ENCODE measurements at regions not wholly inside any gene's neighbourhood (a gene's known extent, or its start where the extent isn't known, plus 50 kb on each side); places are given as distances from the start of the nearest gene placed in this dataset.

- H3K27ac ChIP-seq (ENCODE audit: low read depth, low read length, severe bottlenecking): no peak overlapping the region
- WGBS, 2 experiments (ENCODE audit: insufficient coverage in 2 of 2): 57 to 91% methylated on average over 1 to 7 of the region's 8 CpGs
- H3K36me3 ChIP-seq (ENCODE audit: control insufficient read depth, insufficient read depth, low read length): no peaks in the 10 kb centered on the region
Measured at GRCh38 chr5:135186662-135187522, 152.9 kb upstream of the PITX1 start.

GRCh38 chr5:135185481-135186065 is 151.5 kb upstream of the PITX1 start:
- H3K4me1 ChIP-seq (ENCODE audit: control insufficient read depth, insufficient read depth, low read length, poor library complexity, severe bottlenecking): peaks cover 3% of the 10 kb centered on the region
- H3K9me3 ChIP-seq (ENCODE audit: control insufficient read depth, low read length): no peaks in the 10 kb centered on the region
- H3K4me3 ChIP-seq (ENCODE audit: extremely low read depth, insufficient read depth, low read length, poor library complexity, severe bottlenecking): no peak overlapping the region
- H3K27ac ChIP-seq (ENCODE audit: low read depth, low read length, severe bottlenecking): no peak overlapping the region
- no peaks in the 10 kb centered on the region for H3K36me3 ChIP-seq (ENCODE audit: control insufficient read depth, insufficient read depth, low read length)
- 82 to 87% methylated on average over 3 to 5 of the region's 6 CpGs for WGBS, 2 experiments (ENCODE audit: insufficient coverage in 2 of 2)

More at GRCh38 chr5:135186662-135187522, 152.9 kb upstream of the PITX1 start:
- Histone ChIP-seq H3K4me3 (ENCODE audit: extremely low read depth, insufficient read depth, low read length, poor library complexity, severe bottlenecking) (no peak overlapping the region), H3K9me3 (ENCODE audit: control insufficient read depth, low read length) (no peaks in the 10 kb centered on the region), H3K4me1 (ENCODE audit: control insufficient read depth, insufficient read depth, low read length, poor library complexity, severe bottlenecking) (peaks cover 10% of the 10 kb centered on the region)

DNA sequence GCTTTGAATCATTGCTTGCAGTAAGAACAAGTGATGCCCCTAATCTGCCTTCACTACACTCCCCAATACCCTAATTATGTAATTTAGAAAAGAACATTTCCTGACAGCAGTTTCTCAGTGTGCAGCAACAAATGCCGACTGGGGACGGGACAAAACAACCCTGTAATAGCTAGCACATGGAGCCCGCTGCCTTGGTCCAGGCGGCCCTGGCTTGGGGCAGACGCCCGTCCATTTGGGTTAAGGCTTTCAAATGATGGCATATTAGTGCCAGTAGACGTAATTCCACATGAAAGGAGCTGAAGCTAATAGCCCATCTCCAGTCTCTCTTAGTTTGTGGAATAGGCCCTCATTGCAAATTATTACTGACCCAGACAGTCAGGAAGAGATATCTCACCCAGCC is 150.6 kb upstream of the PITX1 start:
- Histone ChIP-seq H3K27ac (ENCODE audit: low read depth, low read length, severe bottlenecking) (no peak overlapping the region), H3K36me3 (ENCODE audit: control insufficient read depth, insufficient read depth, low read length) (no peaks in the 10 kb centered on the region), H3K4me1 (ENCODE audit: control insufficient read depth, insufficient read depth, low read length, poor library complexity, severe bottlenecking) (no peaks in the 10 kb centered on the region), H3K4me3 (ENCODE audit: extremely low read depth, insufficient read depth, low read length, poor library complexity, severe bottlenecking) (no peak overlapping the region), H3K9me3 (ENCODE audit: control insufficient read depth, low read length) (no peaks in the 10 kb centered on the region)
- 90% methylated on average over 4 to 7 of the region's 7 CpGs for WGBS, 2 experiments (ENCODE audit: insufficient coverage in 2 of 2)

DNA sequence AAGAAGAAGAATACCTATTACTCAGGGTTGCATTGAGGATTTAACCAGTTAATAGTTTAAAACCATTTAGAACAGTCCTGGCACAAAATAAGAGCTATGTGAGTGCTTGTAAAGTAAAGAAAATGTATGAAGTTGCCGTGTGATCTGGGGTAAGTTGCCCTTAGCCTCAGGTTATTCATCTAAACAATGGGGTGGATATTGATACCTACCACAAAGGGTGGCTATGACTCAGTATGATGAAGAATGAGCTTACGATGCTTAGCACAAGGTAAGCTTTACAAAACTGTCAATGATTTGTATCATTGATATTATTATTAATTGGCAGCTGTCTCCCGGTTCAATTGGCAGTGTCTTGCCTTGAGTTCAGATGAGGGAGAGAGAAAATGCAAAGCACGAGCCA is 149.4 kb upstream of the PITX1 start:
- Histone ChIP-seq H3K4me3 (ENCODE audit: extremely low read depth, insufficient read depth, low read length, poor library complexity, severe bottlenecking) (no peak overlapping the region), H3K9me3 (ENCODE audit: control insufficient read depth, low read length) (no peaks in the 10 kb centered on the region), H3K36me3 (ENCODE audit: control insufficient read depth, insufficient read depth, low read length) (no peaks in the 10 kb centered on the region), H3K27ac (ENCODE audit: low read depth, low read length, severe bottlenecking) (no peak overlapping the region), H3K4me1 (ENCODE audit: control insufficient read depth, insufficient read depth, low read length, poor library complexity, severe bottlenecking) (peaks cover 5% of the 10 kb centered on the region)
- 91 to 94% methylated on average over 2 of the region's 4 CpGs for WGBS, 2 experiments (ENCODE audit: insufficient coverage in 2 of 2)

- Histone ChIP-seq H3K9me3 (ENCODE audit: control insufficient read depth, low read length) (no peaks in the 10 kb centered on the region), H3K4me3 (ENCODE audit: extremely low read depth, insufficient read depth, low read length, poor library complexity, severe bottlenecking) (no peak overlapping the region), H3K27ac (ENCODE audit: low read depth, low read length, severe bottlenecking) (no peak overlapping the region), H3K36me3 (ENCODE audit: control insufficient read depth, insufficient read depth, low read length) (no peaks in the 10 kb centered on the region), H3K4me1 (ENCODE audit: control insufficient read depth, insufficient read depth, low read length, poor library complexity, severe bottlenecking) (peaks cover 5% of the 10 kb centered on the region)
- WGBS, 2 experiments (ENCODE audit: insufficient coverage in 2 of 2): 96 to 97% methylated on average over 5 of the region's 5 CpGs
Measured at GRCh38 chr5:135182675-135183074, 148.6 kb upstream of the PITX1 start.

- no CpG with 5 or more reads among the region's 3 CpGs for WGBS, 2 experiments (ENCODE audit: insufficient coverage in 2 of 2)
- H3K36me3 ChIP-seq (ENCODE audit: control insufficient read depth, insufficient read depth, low read length): no peaks in the 10 kb centered on the region
- H3K9me3 ChIP-seq (ENCODE audit: control insufficient read depth, low read length): no peaks in the 10 kb centered on the region
- H3K4me3 ChIP-seq (ENCODE audit: extremely low read depth, insufficient read depth, low read length, poor library complexity, severe bottlenecking): no peak overlapping the region
- H3K27ac ChIP-seq (ENCODE audit: low read depth, low read length, severe bottlenecking): no peak overlapping the region
- H3K4me1 ChIP-seq (ENCODE audit: control insufficient read depth, insufficient read depth, low read length, poor library complexity, severe bottlenecking): peaks cover 5% of the 10 kb centered on the region
Measured at GRCh38 chr5:135181653-135182052, 147.6 kb upstream of the PITX1 start.

- 73 to 75% methylated on average over 9 to 10 of the region's 11 CpGs for WGBS, 2 experiments (ENCODE audit: insufficient coverage in 2 of 2)
- peaks cover 5% of the 10 kb centered on the region for H3K4me1 ChIP-seq (ENCODE audit: control insufficient read depth, insufficient read depth, low read length, poor library complexity, severe bottlenecking)
- H3K9me3 ChIP-seq (ENCODE audit: control insufficient read depth, low read length): no peaks in the 10 kb centered on the region
- H3K36me3 ChIP-seq (ENCODE audit: control insufficient read depth, insufficient read depth, low read length): no peaks in the 10 kb centered on the region
- no peak overlapping the region for H3K4me3 ChIP-seq (ENCODE audit: extremely low read depth, insufficient read depth, low read length, poor library complexity, severe bottlenecking)
- H3K27ac ChIP-seq (ENCODE audit: low read depth, low read length, severe bottlenecking): no peak overlapping the region
Measured at GRCh38 chr5:135179308-135179980, 145.4 kb upstream of the PITX1 start.

DNA sequence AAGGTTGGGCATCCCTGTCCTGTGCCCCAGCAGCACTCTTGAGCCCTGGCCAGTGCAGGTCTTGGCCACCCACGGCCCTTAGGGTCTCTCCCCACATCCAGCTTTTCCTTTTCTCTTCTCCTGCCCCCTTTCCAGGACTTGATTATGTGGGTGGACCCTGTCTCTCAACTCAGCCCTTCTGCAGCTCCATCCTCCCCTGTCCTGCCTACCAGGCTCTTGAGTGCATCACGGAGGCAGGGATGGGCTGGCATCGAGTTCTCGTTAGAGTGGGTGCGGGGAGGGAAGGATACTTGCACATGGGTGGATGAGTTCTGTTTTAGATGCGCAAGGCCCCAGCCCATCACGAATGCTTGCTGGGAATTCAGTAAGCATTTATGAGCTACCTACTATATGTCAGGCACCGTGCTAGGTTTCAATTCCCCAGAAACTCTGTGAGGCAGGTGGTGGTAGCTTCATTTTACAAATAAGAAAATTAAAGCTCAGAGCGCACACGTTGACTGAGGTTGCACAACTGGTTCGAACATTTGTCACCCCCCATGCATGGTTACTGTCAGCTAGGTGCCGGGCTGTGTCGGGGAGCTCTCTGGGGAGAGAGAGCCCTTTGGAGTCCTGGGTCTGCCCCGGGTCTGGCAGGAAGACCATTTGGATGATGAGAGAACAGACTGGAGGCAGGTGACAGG is 144.6 kb upstream of the PITX1 start:
- H3K4me3 ChIP-seq (ENCODE audit: extremely low read depth, insufficient read depth, low read length, poor library complexity, severe bottlenecking): no peak overlapping the region
- peaks cover 5% of the 10 kb centered on the region for H3K4me1 ChIP-seq (ENCODE audit: control insufficient read depth, insufficient read depth, low read length, poor library complexity, severe bottlenecking)
- H3K36me3 ChIP-seq (ENCODE audit: control insufficient read depth, insufficient read depth, low read length): no peaks in the 10 kb centered on the region
- no peaks in the 10 kb centered on the region for H3K9me3 ChIP-seq (ENCODE audit: control insufficient read depth, low read length)
- no peak overlapping the region for H3K27ac ChIP-seq (ENCODE audit: low read depth, low read length, severe bottlenecking)
- WGBS, 2 experiments (ENCODE audit: insufficient coverage in 2 of 2): 80 to 92% methylated on average over 7 to 11 of the region's 14 CpGs

DNA sequence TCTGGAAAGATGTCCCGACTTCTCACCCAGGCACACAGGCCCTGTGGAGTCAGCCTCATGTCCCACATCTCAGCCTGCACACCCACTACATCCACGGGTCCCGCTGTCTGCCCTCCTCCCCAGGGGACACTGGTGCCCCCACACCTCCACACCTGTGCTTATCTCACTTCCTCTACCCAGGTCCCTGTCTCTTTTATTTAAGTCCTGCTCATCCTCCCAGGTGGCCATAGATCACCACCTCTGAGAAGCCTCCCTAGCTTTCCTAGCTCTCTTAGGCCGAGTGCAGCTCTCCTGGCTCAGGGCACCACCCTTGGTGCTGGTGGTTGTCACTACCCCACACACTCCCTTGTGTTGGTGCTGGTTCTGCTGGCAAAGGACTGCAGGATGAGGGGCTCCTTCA is 143.6 kb upstream of the PITX1 start:
- no peaks in the 10 kb centered on the region for H3K36me3 ChIP-seq (ENCODE audit: control insufficient read depth, insufficient read depth, low read length)
- H3K9me3 ChIP-seq (ENCODE audit: control insufficient read depth, low read length): no peaks in the 10 kb centered on the region
- H3K27ac ChIP-seq (ENCODE audit: low read depth, low read length, severe bottlenecking): no peak overlapping the region
- 100% methylated on average over 4 of the region's 4 CpGs; no CpG with 5 or more reads in 1 of the 2 experiments for WGBS, 2 experiments (ENCODE audit: insufficient coverage in 2 of 2)
- H3K4me1 ChIP-seq (ENCODE audit: control insufficient read depth, insufficient read depth, low read length, poor library complexity, severe bottlenecking): peaks cover 5% of the 10 kb centered on the region
- no peak overlapping the region for H3K4me3 ChIP-seq (ENCODE audit: extremely low read depth, insufficient read depth, low read length, poor library complexity, severe bottlenecking)

DNA sequence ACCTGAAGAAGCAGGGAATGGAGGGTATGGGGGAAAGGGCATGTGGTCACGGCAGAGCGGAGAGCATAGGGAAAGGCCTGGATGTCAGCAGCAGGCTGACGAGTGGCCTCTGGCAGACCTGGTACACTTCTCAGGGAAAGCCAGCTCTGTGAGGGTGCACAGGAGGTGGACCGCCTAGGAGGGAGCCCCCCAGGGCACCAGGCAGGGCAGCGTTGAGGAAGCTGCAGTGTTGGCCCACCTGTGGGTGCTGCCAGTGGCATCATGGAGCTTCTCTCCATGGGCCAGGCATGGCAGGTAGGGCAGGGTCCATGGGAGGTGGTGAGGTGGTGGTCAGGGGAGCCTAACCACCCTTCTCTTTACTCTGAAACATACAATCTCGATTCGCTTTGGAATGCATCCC is 143.0 kb upstream of the PITX1 start:
- WGBS, 2 experiments (ENCODE audit: insufficient coverage in 2 of 2): 89 to 96% methylated on average over 5 to 7 of the region's 7 CpGs
- Histone ChIP-seq H3K36me3 (ENCODE audit: control insufficient read depth, insufficient read depth, low read length) (no peaks in the 10 kb centered on the region), H3K4me1 (ENCODE audit: control insufficient read depth, insufficient read depth, low read length, poor library complexity, severe bottlenecking) (peaks cover 5% of the 10 kb centered on the region), H3K9me3 (ENCODE audit: control insufficient read depth, low read length) (no peaks in the 10 kb centered on the region), H3K27ac (ENCODE audit: low read depth, low read length, severe bottlenecking) (no peak overlapping the region), H3K4me3 (ENCODE audit: extremely low read depth, insufficient read depth, low read length, poor library complexity, severe bottlenecking) (no peak overlapping the region)
